ENCODE measurements at regions not wholly inside any gene's neighbourhood (a gene's known extent, or its start where the extent isn't known, plus 50 kb on each side); places are given as distances from the start of the nearest gene placed in this dataset.

DNA sequence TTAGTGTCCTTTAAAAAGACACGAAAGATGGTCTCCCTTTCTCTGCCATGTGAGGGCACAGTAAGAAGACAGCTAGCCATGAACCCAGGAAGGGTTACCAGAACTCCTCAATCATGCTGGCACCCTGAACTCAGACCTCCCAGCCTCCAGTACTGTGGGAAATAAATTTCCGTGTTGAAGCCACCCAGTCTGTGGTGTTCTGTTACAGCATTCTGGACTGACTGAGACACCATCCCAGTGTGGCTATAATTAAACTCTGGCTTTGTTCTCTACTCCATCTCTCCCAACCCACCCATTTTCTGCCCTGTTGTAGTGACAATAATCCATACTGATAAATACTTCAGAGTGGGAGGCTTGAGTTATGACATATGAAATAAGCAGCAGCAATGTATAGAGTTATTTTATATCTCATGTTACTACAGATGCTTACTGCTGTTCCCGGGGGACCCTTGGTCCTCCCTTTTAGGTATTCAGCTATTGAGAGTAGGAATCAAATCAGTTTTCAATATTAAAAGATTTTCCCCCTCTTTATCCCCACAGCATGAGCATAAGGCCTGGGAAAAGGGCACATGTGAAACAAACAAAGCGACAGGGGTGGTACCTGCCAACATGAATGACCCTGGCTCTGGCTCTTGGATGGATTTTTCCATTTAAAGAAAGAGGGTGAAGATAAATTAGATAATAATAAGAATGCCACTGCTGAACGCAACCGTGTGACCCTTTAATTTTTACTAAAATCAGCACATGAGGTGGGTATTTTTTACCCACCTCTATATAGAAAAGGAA is 224.3 kb upstream of the SLC35B3 start:
- no peak for DNase-seq (ENCODE audit: low read depth)

DNA sequence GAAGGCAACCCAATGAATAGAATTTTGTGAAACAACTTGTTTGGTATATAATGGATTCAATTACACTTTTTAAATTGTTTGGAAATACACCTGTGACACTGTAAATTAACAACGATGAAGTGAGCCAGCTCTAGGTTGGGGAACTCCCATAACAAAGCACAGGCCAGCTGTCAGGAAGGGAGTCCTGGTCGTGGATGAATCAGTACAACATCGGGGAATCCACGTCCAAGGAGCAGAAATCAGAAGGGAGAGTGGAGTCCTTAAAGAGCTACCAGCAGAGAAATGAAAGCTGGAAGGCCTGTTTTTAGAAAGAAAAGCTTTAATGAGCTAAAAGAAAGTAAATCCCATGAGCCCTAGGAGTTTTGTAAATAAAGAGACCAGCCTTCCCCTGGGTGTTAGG is 223.1 kb upstream of the SLC35B3 start:
- no peak for DNase-seq (ENCODE audit: low read depth)

DNA sequence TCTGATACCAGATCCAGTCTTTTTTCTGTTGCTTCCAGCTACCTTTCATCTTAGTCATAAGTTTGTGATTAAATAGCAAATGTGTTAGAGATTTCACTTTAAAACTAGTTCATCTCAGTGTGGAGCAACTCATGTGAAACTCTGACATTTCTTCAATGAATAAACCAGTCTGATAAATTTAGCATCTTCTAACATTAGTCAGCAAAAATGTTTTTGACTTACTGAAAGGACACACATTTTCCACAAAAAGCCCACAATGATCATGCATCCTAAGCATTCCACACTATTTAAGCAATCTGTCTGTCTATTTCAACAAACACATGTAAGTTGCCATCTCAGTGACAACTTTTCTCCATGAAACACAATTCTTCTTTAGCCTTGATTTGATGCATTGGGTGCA is 222.2 kb upstream of the SLC35B3 start:
- DNase-seq (ENCODE audit: low read depth) = peak; percentile 3

DNA sequence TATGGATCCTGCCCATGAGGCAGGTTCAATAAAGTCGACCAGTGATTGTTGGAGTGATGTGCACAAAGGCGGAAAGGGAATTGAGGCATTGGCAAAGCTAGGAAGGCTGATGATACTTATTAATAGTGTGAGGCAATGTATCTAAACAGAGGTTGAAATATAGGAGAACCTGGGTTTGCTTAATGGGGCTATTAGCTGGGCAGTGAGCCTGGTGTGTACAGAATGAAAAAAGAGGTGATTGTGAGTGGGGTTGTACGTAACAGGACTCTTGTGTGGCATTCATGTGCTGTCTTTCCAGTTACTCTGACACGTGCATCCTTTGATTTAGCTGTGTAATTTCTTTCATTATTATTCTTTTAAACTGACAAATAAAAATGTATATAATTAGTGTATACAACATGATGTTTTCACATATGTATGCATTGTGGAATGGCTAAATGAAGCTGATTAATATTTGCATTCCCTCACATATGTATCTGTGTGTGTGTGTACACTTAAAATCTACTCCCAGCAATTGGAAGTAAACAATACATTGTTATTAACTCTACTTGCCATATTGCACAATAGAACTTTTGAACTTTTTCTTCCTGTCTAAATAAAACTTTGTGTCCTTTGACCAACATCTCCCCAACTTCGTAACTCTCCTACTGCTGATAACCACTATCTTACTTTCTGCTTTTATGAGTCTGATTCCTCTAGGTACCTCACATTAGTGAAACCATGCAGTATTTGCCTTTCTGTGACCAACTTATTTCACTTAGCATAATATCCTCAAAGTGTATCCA is 220.5 kb upstream of the SLC35B3 start:
- no peak for DNase-seq (ENCODE audit: low read depth)

DNA sequence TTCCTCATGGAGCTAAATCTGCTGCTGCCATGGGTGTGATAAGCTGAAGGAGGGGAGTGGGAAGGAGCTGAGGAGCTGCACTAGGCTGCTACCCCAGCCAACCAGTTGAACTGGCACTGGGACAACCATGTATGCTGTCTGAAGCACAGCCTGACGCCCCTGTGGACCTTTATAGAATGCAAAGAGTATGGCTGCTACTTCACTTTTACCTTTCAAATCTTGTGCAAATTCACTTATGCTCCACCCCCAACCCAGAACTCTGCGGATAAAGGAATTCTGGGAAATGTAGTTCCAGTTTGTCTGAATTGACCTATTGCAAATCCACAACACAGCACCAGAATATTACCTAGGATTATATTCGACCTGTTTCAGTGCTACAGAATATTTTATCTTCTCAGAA is 217.4 kb upstream of the SLC35B3 start:
- DNase-seq (ENCODE audit: low read depth) = no peak

DNA sequence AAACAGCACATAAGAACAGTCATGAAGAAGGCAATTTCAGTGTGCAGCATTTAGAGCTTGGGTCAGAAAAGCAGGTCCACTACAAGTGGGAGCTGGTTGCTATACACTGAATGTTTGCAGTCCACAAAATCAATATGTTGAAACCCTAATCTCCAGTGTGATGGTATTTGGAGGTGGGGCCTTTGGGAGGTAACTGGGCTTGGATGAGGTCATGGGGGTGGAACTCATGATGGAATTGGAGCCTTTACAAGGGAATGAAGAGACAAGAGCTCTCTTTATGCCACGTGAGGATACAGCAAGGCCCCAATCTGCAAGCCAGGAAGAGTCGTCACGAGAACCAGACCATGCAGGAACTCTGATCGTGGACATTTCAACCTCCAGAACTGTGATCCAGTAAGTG is 216.7 kb upstream of the SLC35B3 start:
- no peak for DNase-seq (ENCODE audit: low read depth)

DNA sequence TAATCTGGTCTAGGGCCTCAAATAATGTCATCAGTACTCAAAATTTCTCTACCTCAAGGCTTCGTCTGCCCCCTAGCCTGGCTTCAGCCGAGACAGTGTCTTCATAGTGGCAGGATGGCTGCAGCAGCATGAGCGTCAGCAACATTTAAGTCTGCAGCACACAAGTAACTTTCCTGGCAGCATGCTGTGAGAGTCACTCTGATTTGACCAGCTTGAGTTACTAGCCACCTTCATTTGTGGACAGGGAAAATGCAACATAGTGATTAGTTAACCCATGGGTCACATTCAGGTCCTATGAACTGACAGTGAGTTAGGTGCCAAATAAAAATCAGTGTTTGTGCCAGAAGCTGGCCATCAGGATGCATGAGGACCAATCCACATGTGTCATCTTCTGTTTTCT is 209.9 kb upstream of the SLC35B3 start:
- no peak for DNase-seq (ENCODE audit: low read depth)

DNA sequence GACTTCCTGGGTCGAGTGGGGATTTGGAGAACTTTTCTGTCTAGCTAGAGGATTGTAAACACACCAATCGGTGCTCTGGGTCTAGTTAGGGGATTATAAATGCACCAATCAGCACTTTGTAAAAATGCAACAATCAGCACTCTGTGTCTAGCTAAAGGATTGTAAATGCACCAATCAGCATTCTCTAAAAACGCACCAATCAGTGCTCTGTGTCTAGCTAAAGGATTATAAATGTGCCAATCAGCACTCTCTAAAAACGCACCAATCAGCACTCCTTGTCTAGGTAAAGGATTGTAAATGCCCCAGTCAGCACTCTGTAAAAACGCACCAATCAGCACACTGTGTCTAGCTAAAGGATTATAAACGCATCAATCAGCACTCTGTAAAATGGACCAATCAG is 209.0 kb upstream of the SLC35B3 start:
- no peak for DNase-seq (ENCODE audit: low read depth)

DNA sequence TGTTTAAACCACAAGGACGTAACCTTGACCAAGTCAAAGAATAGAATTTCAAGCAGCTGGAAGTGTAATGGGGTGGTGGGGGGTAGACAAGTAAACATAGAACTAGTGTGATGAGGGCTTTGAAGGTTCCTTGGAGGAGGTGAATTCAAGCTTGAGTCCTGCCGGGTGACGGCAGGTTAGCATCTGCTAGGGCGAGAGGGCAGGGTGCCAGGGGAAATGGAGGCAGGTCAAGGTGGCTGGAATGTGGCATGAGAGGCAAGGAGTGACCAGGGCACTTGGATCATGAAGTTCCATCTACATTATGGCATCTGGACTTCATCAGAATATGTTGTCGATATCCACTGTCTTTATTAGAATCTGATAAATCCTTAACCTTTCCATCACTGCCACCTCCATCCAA is 207.5 kb upstream of the SLC35B3 start:
- no peak for DNase-seq (ENCODE audit: low read depth)

DNA sequence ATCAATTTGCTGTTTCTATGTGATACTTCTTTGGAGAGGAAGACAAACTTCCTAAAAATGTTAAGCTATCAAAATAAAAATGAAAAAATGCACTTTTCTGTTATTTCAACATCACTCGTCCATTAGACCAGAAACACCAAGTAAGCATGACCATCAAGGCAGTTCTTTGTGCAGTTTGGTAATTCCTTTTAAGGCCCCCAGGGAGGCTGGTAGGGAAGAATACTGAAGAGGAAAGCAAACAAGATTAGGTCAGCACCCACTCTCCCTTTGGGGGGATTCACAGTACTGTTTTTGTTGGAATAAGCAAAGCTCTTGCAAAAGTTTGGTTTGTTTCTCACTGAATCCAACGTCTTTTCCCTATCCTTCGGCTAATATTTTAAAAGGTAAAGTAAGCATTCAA is 206.8 kb upstream of the SLC35B3 start:
- no peak for DNase-seq (ENCODE audit: low read depth)

DNA sequence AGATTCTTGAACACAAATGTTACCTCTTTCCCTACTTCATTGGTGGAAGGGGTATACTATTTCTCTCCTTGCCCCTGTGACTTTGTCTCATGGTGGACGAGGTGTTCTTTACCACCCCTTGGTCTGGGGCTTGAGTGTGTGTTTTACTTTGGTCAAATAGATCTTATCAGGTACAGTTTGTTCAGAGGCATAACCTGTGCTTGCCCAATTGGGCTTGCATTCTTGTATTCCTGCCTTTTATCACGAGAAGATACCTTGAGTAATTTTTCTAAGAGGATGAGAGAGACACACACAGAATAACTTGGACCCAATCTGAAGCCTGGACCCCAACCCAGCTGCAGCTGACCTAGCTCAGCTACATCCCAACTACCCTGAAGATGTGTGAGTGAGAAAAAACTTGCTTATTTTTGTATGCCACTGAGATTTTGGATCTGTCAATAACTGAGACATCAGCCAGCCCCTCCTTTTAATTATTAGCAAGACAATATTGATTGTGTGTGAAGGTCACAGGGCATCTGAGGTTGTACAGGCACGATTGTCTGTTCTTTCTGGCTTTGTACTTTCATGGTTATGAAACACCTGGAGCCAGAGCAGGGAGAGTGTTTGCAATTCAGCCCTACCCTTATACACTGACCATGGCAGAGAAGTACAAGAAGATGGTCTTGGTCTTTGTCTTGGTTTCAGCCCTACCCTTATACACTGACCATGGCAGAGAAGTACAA is 204.7 kb upstream of the SLC35B3 start:
- no peak for DNase-seq (ENCODE audit: low read depth)

DNA sequence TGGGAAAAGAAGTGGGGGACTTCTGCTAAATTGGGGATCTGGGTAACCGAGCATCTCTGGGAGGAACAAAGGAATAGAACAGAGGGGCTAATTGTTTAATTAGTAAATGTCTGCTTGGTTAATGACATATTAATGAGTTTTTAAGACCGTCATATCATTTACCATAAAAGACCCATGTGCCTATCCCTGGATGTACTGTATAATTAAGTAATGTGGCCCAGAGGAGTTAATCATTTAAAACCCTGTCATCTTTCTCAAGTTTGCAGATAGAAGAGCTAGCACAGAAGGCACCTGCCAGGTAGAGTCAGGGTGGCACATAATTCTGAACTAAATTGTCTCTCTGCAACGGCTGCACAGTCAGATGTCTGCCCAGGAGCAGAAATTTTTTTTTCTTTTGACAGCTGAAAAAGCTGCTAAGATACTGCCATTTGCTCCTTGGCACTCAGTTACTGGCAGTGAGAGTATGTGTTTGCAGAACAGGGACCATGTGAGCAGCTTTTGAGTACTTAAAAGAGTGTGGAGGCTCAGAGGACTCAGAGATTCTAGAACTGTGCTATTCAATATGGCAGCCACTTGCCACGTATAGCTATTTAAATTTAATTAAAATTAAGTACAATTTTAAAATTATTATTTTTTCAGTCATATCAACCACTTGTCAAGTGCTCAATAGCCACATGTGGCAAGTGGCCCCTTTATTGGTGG is 202.7 kb upstream of the SLC35B3 start:
- DNase-seq (ENCODE audit: low read depth) = no peak

DNA sequence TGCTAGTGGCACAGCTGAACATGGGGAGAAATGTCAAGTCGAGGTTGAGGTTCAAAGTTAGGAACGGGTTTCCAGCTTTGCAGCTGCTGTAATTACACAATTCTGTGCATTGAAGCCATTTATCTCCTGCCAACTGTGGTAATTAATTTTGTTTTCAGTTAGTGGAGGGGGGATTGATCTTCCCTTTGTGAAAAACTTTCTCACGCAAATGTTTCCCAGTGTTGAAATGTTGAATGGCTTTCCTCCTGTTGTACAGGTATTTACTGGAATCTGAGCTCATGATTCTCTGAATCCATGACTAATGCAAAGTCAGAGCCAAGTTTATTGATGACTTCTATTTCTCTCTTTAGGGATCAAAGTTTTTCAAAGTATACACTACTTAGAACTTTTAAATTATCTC is 198.4 kb upstream of the SLC35B3 start:
- no peak for DNase-seq (ENCODE audit: low read depth)

DNA sequence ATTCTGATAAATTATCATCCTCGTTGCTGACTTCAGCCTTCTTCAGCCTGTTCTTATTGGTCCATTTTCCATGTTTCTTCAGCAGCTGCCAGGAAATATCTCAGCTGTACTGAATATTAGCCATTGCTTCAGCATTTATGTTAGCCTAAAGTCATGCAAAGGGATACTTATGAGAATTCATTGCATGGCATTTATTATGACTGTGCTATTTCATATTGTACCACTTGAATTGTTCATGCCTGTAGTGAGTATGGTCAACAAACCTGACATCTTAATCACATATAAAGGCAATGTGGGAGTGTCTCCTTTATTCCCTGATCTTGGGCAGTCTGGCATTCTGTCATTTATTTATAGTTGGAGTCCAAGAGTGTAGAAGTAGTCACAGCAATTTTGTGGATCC is 193.4 kb upstream of the SLC35B3 start:
- no peak for DNase-seq (ENCODE audit: low read depth)

DNA sequence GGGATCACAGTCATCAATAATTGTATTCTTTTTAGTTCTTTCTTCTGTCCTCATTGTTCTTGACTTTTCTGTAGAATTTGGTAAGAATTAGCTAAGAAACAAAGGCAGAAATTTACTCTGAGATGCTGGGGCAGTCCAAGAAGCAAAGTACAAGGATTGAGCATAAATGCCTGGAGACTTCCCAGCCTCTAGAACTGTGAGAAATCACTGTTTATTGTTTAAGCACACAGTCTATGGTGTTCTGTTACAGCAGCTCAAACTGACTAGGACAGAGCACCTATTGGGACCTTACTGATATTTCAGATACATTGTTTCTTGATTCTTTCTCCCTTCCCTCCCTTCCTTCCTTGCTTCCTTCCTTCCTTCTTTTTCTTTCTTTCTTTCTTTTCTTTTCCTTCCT is 192.7 kb upstream of the SLC35B3 start:
- DNase-seq (ENCODE audit: low read depth) = peak; percentile 40

DNA sequence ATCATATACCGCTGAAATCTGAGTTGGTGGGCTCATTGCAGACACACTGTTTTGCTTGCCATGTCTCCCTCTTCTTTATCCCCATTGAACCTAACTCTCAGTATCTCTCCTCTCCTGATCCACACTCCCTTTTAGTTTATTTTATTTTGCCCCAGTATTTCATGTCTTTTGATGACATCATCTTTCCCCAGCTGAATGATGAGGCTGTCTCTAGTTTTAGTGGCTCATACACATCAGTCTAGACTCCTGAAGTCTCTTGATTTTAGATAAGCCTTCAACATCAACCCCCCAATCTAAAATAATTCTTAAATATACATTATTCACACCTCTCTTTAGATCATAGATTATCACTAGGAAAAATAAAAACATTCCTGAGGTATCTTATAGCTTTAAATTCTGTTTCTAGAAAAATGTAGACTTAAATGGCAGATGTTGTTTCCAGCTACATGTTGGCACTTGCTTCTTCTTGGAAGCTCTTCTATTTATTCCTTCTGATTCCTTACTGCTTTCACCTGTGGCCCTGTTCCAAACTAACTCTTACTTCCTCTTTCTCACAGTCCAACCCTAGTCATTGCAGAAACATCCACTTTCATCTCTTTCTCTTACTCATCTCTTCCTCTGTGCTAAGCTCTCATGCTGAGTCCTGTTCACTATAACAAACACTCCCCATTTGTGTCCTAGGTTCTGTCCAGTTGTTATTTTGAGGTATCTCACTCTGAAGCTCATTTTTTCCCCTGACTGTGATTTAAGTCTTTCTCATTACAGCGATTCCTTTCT is 191.9 kb upstream of the SLC35B3 start:
- peak; percentile 91 for DNase-seq (ENCODE audit: low read depth)

DNA sequence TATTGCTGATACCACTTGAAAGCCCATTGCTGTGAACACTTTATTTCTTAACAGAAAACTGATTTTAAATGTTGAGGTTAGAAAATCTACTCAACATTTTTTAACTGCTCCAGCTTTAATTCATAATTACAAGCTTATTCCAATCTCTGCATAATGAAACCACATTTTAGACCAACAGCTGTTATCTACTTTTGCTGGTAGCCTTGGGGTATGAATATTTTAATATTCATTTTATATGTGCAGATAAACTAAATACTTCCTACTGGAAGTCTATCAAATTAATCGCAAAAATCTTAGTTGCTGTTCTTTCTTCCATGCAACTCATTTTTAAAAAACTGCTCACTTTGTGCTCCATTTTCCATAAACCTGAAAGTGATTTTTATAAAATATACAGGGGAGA is 189.3 kb upstream of the SLC35B3 start:
- DNase-seq (ENCODE audit: low read depth) = no peak

DNA sequence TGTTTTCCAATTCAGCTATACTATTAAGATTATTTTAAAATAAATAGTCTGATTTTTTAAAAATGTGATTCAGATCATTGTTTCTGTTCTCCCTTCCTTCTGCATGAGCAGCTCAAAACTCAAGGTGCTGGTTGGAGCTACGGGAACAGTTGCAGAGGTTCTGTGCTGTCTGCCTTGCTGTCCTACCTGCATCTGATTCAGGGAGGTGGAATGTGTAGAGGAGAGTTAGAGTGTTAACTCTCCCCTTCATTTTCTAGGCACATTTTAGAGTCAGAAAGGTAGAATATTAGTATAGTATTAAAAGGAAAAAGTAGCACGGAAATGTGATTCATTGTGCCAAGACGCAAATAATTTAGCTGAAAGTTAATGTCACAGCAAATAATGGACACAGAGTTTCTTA is 188.1 kb upstream of the SLC35B3 start:
- DNase-seq (ENCODE audit: low read depth) = no peak

DNA sequence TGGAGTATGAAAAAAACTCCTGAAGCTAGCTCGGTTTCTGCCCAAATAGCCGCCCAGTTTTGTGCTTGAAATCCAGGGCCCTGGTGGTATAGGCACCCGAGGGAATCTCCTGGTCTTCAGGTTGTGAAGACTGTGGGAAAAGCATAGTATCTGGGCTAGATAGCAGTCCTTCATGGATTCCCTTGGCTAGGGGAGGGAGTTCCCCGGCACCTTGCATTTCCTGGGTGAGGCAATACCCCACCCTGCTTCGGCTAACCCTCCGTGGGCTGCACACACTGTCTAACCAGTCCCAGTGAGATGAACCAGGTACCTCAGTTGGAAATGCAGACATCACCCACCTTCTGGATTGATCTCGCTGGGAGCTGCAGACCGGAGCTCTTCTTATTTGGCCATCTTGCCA is 184.5 kb upstream of the SLC35B3 start:
- no peak for DNase-seq (ENCODE audit: low read depth)

DNA sequence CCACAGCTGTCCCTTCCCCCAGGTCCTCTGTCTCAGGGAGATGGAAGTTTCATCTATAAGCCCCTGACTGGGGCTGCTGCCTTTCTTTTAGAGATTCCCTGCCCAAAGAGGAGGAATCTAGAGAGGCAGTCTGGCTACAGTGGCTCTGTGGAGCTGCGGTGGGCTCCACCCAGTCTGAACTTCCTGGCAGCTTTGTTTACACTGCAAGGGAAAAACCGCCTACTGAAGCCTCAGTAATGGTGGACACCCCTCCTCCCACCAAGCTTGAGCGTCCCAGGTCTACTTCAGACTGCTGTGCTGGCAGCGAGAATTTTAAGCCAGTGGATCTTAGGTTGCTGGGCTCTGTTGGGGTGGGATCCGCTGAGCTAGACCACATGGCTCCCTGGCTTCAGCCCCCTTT is 184.1 kb upstream of the SLC35B3 start:
- peak; percentile 11 for DNase-seq (ENCODE audit: low read depth)

DNA sequence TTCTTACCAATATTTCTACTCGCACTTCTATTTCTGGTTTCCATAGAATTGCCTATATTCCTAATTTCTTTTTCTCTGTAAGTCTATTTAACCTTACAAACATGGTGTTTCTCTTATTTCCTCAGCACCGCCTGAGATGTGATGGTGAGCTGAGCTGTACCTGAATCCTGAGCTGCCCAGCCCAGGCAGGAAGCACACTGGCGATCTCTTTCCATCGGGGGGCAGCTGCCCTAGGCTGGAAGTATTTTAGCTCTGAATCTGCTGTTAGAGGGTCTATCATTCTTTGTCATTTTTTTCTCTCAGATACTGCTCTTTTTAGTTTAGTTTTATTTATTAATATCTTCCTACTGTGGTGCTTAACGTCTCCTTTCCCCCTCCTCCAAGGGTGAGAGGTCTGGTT is 173.4 kb upstream of the SLC35B3 start:
- no peak for DNase-seq (ENCODE audit: low read depth)

All from iris pigment epithelial cell (primary cell).